Neuronal stem cell (in vitro differentiated cells): ENCODE measurements at regions not wholly inside any gene's neighbourhood (a gene's known extent, or its start where the extent isn't known, plus 50 kb on each side); places are given as distances from the start of the nearest gene placed in this dataset.

Source experiments
- DNase-seq: peaks from one replicate; pipeline ENCODE4 v3.0.0-alpha.2; 2013; ENCODE audit warnings: low spot score
- H2AFZ ChIP-seq: one replicate; pipeline ENCODE4 v1.6.1; 2013; ENCODE audit warnings: mild to moderate bottlenecking, low read length, inconsistent platforms
- H2AK5ac ChIP-seq: 2 replicates; pipeline ENCODE4 v1.6.1; 2013; ENCODE audit warnings: low read depth, mild to moderate bottlenecking, inconsistent platforms, low read length, moderate library complexity, mixed read lengths
- H2BK120ac ChIP-seq: 2 replicates; pipeline ENCODE4 v1.6.1; 2013; ENCODE audit warnings: low read depth, mild to moderate bottlenecking, inconsistent platforms, low read length, moderate library complexity, mixed read lengths
- H2BK12ac ChIP-seq: one replicate; pipeline ENCODE4 v1.6.1; 2013; ENCODE audit warnings: low read length, inconsistent platforms
- H2BK15ac ChIP-seq: 2 replicates; pipeline ENCODE4 v1.6.1; 2013; ENCODE audit warnings: mild to moderate bottlenecking, low read length, inconsistent platforms, mixed read lengths
- H2BK5ac ChIP-seq: one replicate; pipeline ENCODE4 v1.6.1; 2013; ENCODE audit warnings: inconsistent platforms, mild to moderate bottlenecking, low read length, moderate library complexity
- H3K14ac ChIP-seq: one replicate; pipeline ENCODE4 v1.6.1; 2013; ENCODE audit warnings: low read length, inconsistent platforms
- H3K18ac ChIP-seq: 2 replicates; pipeline ENCODE4 v1.6.1; 2013; ENCODE audit warnings: low read length, inconsistent platforms
- H3K23ac ChIP-seq: 2 replicates; pipeline ENCODE4 v1.6.1; 2013; ENCODE audit warnings: low read depth, mild to moderate bottlenecking, mixed read lengths, low read length, inconsistent platforms; ENCODE audit not compliant: poor library complexity
- H3K27ac ChIP-seq: replicated peaks from 3 replicates; pipeline ENCODE4 v1.5.1; 2013; ENCODE audit warnings: low read length, inconsistent platforms
- H3K27me3 ChIP-seq, 3 experiments: 2 replicates each; pipeline ENCODE4 v1.6.1; 2013; ENCODE audit warnings: low read length in 3 of 3, mild to moderate bottlenecking in 2 of 3, inconsistent platforms in 1 of 3, low read depth in 1 of 3, mixed read lengths in 1 of 3, moderate library complexity in 1 of 3; ENCODE audit not compliant: control insufficient read depth in 3 of 3, insufficient read depth in 3 of 3
- H3K36me3 ChIP-seq, 2 donors: replicated peaks in 1 of 2; 2 replicates each; pipeline ENCODE4 v1.6.1; 2013; ENCODE audit warnings: low read length in 2 of 2; ENCODE audit not compliant: control insufficient read depth in 2 of 2, insufficient read depth in 2 of 2
- H3K4ac ChIP-seq: 2 replicates; pipeline ENCODE4 v1.6.1; 2013; ENCODE audit warnings: inconsistent platforms, mild to moderate bottlenecking, low read length, moderate library complexity
- H3K4me1 ChIP-seq, 2 donors: 1 replicate in 1 of 2; 2 replicates in 1 of 2; pipeline ENCODE4 v1.6.1; 2013; ENCODE audit warnings: low read length in 2 of 2, low read depth in 1 of 2; ENCODE audit not compliant: control insufficient read depth in 2 of 2, insufficient read depth in 1 of 2
- H3K4me2 ChIP-seq: one replicate; pipeline ENCODE4 v1.6.1; 2013; ENCODE audit warnings: mild to moderate bottlenecking, low read length, inconsistent platforms; ENCODE audit not compliant: insufficient read depth, poor library complexity, severe bottlenecking
- H3K4me3 ChIP-seq, 2 donors: 2 replicates each; pipeline ENCODE4 v1.5.1; 2013; ENCODE audit warnings: low read length in 2 of 2, mild to moderate bottlenecking in 2 of 2, inconsistent platforms in 1 of 2, moderate library complexity in 1 of 2
- H3K79me1 ChIP-seq: one replicate; pipeline ENCODE4 v1.6.1; 2013; ENCODE audit warnings: low read depth, mild to moderate bottlenecking, inconsistent platforms, low read length, moderate library complexity
- H3K9ac ChIP-seq: one replicate; pipeline ENCODE4 v1.6.1; 2013; ENCODE audit warnings: mild to moderate bottlenecking, low read depth, low read length, inconsistent platforms; ENCODE audit not compliant: poor library complexity
- H3K9me3 ChIP-seq, 2 donors: replicated peaks in 1 of 2; 2 replicates each; pipeline versions ENCODE3 to v1.6.1; 2013; ENCODE audit warnings: low read length in 2 of 2, mild to moderate bottlenecking in 2 of 2, inconsistent platforms in 1 of 2, low read depth in 1 of 2, mixed read lengths in 1 of 2, moderate library complexity in 1 of 2; ENCODE audit not compliant: control insufficient read depth in 2 of 2, insufficient read depth in 1 of 2
- H4K8ac ChIP-seq: one replicate; pipeline ENCODE4 v1.6.1; 2013; ENCODE audit warnings: low read depth, mild to moderate bottlenecking, inconsistent platforms, low read length, moderate library complexity
- H4K91ac ChIP-seq: one replicate; pipeline ENCODE4 v1.6.1; 2013; ENCODE audit warnings: low read length, low read depth, mild to moderate bottlenecking, inconsistent platforms; ENCODE audit not compliant: poor library complexity
- WGBS, 2 donors: extraction: QIAGEN DNeasy Blood & Tissue Kit; methylation state at CpG; one replicate each; pipeline ENCODE4 v1.1.7; 2013; ENCODE audit warnings: missing lambda C conversion rate in 2 of 2, mixed read lengths in 1 of 2; ENCODE audit not compliant: insufficient read length in 2 of 2, insufficient replicate concordance in 1 of 2; ENCODE audit errors: extremely low coverage in 2 of 2; 5-methylcytosine and 5-hydroxymethylcytosine counted together

- no peak overlapping the region for H3K9ac ChIP-seq
- H2AK5ac ChIP-seq, result no peak overlapping the region
- H2BK120ac ChIP-seq, result no peak overlapping the region
- H3K4me2 ChIP-seq, result no peak overlapping the region
- H4K8ac ChIP-seq, result no peak overlapping the region
- H3K4ac ChIP-seq, result no peak overlapping the region
- DNase-seq, result no peak
- no peak overlapping the region for H2AFZ ChIP-seq
- no peak overlapping the region for H3K27ac ChIP-seq
- no peaks in the 10 kb centered on the region for H3K36me3 ChIP-seq
- no peaks in the 10 kb centered on the region for H3K4me1 ChIP-seq
- no CpG with 5 or more reads among the region's 1 CpG for WGBS, 2 donors
- H2BK5ac ChIP-seq, result no peak overlapping the region
- H3K9me3 ChIP-seq, result no peaks in the 10 kb centered on the region
- no peaks in the 10 kb centered on the region for H3K27me3 ChIP-seq
- no peaks in the 10 kb centered on the region for H3K79me1 ChIP-seq
- no peak overlapping the region for H4K91ac ChIP-seq
- H3K4me3 ChIP-seq, result no peak overlapping the region
- H3K23ac ChIP-seq, result no peak overlapping the region
- no peak overlapping the region for H2BK12ac ChIP-seq
- H3K18ac ChIP-seq, result no peak overlapping the region
- no peak overlapping the region for H3K14ac ChIP-seq
- H2BK15ac ChIP-seq, result no peak overlapping the region
Measured at GRCh38 chr2:186031229-186031628, 292.6 kb downstream of the FSIP2 start.

- no peak overlapping the region for H2BK5ac ChIP-seq
Measured at GRCh38 chr2:186032102-186032738, 293.6 kb downstream of the FSIP2 start.

GRCh38 chr2:186032930-186033329 is 294.3 kb downstream of the FSIP2 start:
- Histone ChIP-seq H4K8ac (no peak overlapping the region), H3K36me3 (no peaks in the 10 kb centered on the region), H2BK5ac (no peak overlapping the region), H4K91ac (no peak overlapping the region), H3K9me3 (no peaks in the 10 kb centered on the region), H3K23ac (no peak overlapping the region), H2BK15ac (no peak overlapping the region), H3K27ac (no peak overlapping the region), H3K4me3 (no peak overlapping the region), H2AK5ac (no peak overlapping the region), H3K14ac (no peak overlapping the region), H3K27me3 (no peaks in the 10 kb centered on the region), H2AFZ (no peak overlapping the region), H3K4me2 (no peak overlapping the region), H2BK120ac (no peak overlapping the region), H3K4me1 (no peaks in the 10 kb centered on the region), H3K18ac (no peak overlapping the region), H3K4ac (no peak overlapping the region), H3K9ac (no peak overlapping the region), H2BK12ac (no peak overlapping the region), H3K79me1 (no peaks in the 10 kb centered on the region)
- DNase-seq, result no peak
- no CpG with 5 or more reads among the region's 2 CpGs for WGBS, 2 donors

More at GRCh38 chr2:186032102-186032738, 293.6 kb downstream of the FSIP2 start:
- Histone ChIP-seq H3K9ac (no peak overlapping the region), H2BK12ac (no peak overlapping the region), H4K8ac (no peak overlapping the region), H2AFZ (no peak overlapping the region), H3K4me1 (no peaks in the 10 kb centered on the region), H3K27ac (no peak overlapping the region), H3K4me3 (no peak overlapping the region), H3K23ac (no peak overlapping the region), H4K91ac (no peak overlapping the region), H2AK5ac (no peak overlapping the region), H3K79me1 (no peaks in the 10 kb centered on the region), H3K9me3 (no peaks in the 10 kb centered on the region), H2BK120ac (no peak overlapping the region), H3K36me3 (no peaks in the 10 kb centered on the region), H3K4me2 (no peak overlapping the region), H3K4ac (no peak overlapping the region), H3K14ac (no peak overlapping the region), H3K27me3 (no peaks in the 10 kb centered on the region), H2BK15ac (no peak overlapping the region), H3K18ac (no peak overlapping the region)
- no peak for DNase-seq
- WGBS, 2 donors, result no CpG with 5 or more reads among the region's 2 CpGs

GRCh38 chr2:186033541-186033940 is 294.9 kb downstream of the FSIP2 start:
- no peak overlapping the region for H3K9ac ChIP-seq
- no peak overlapping the region for H3K23ac ChIP-seq
- H3K79me1 ChIP-seq, result no peaks in the 10 kb centered on the region
- no peak overlapping the region for H2BK5ac ChIP-seq
- no peaks in the 10 kb centered on the region for H3K9me3 ChIP-seq
- no peaks in the 10 kb centered on the region for H3K27me3 ChIP-seq
- H4K91ac ChIP-seq, result no peak overlapping the region
- no peak overlapping the region for H3K4me2 ChIP-seq
- H2BK15ac ChIP-seq, result no peak overlapping the region
- no peak overlapping the region for H3K18ac ChIP-seq
- H3K36me3 ChIP-seq, result no peaks in the 10 kb centered on the region
- no peak overlapping the region for H2AFZ ChIP-seq
- H3K27ac ChIP-seq, result no peak overlapping the region
- DNase-seq, result no peak
- H3K14ac ChIP-seq, result no peak overlapping the region
- H3K4me1 ChIP-seq, result no peaks in the 10 kb centered on the region
- H4K8ac ChIP-seq, result no peak overlapping the region
- no peak overlapping the region for H3K4me3 ChIP-seq
- no peak overlapping the region for H2AK5ac ChIP-seq
- no peak overlapping the region for H2BK120ac ChIP-seq
- no peak overlapping the region for H2BK12ac ChIP-seq
- no peak overlapping the region for H3K4ac ChIP-seq
- no CpG with 5 or more reads among the region's 4 CpGs for WGBS, 2 donors
